Eye (tissue), 1 donor: ENCODE measurements at regions not wholly inside any gene's neighbourhood (a gene's known extent, or its start where the extent isn't known, plus 50 kb on each side); places are given as distances from the start of the nearest gene placed in this dataset.

Experiments used
- DNase-seq: peaks from one replicate; pipeline ENCODE4 v3.0.0-alpha.2; 2015

- DNase-seq = no peak
Measured at GRCh38 chr18:27249933-27250332, 64.8 kb upstream of the CHST9 start.

DNA sequence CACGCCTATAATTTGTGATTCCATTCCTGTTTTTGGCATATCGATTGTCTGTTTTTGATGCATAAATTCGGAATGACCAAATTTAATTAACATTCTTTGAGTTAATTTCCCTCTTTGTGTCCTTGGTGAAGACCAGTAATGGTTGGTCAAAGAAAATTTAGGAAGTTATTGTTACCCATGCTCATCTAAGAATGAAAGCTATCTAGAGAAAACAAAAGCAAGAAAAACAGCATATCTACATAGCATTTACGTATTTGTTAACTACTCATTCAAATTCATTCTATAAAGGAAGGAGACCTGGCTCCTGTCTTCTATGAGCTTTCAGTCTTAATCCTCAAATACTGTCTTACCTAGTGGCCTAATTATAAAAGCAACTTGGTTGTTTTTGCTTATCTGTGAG lies 59.2 kb upstream of the CHST9 start:
- DNase-seq = no peak

DNA sequence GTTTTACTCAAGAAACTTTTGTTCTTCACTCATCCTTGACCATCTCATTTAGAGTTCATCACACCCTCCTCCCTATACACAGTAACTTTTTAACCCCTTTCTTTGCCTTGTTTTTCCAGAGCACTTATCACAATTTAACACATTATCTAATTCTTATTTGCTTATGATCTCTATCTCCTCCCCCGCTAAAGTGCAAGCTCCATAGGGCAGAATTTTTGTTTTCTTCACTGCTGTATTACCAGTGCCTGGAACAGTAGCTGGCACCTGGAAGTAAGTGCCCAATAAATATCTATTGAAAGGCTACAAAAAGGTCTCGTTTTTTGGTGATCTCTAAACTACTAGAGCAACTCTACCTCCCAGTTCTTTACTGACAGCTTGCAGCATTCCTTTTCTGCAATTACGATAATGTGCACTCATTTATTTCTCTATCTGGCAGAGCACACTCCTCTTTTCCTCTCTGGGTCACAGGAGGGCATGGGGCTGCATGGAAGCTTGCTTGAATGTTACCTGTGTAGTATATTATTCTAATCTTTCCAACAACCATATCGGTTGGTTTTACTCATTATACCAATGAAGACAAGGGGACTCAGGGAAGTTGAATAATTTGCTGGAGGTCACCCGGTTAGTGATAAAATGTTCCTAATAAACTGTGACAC lies 57.4 kb upstream of the CHST9 start:
- no peak for DNase-seq

GRCh38 chr18:27240383-27240782 lies 55.3 kb upstream of the CHST9 start:
- DNase-seq = no peak

GRCh38 chr18:27239669-27240068 lies 54.6 kb upstream of the CHST9 start:
- DNase-seq = no peak

GRCh38 chr18:27235218-27235870 lies 50.2 kb upstream of the CHST9 start:
- no peak for DNase-seq
